ENCODE measurements at regions not wholly inside any gene's neighbourhood (a gene's known extent, or its start where the extent isn't known, plus 50 kb on each side); places are given as distances from the start of the nearest gene placed in this dataset.

GRCh38 chr4:157754410-157754809 lies 418.4 kb downstream of the GASK1B start:
- no peak overlapping the region for H3K14ac ChIP-seq (ENCODE audit: low read length)
- no peak overlapping the region for H2AK5ac ChIP-seq (ENCODE audit: low read depth, low read length)
- H3K4me2 ChIP-seq (ENCODE audit: insufficient read depth, low read length, poor library complexity, severe bottlenecking) = no peak overlapping the region
- H4K91ac ChIP-seq (ENCODE audit: low read depth, low read length, poor library complexity) = no peak overlapping the region
- H3K4me3 ChIP-seq (ENCODE audit: low read length in 2 of 2) = no peak overlapping the region
- no peak overlapping the region for H3K23ac ChIP-seq (ENCODE audit: low read depth, low read length, poor library complexity)
- no peak overlapping the region for H2BK12ac ChIP-seq (ENCODE audit: low read length)
- H2BK5ac ChIP-seq (ENCODE audit: low read length) = no peak overlapping the region
- H3K27ac ChIP-seq (replicated peaks; ENCODE audit: low read length) = no peak overlapping the region
- H3K9ac ChIP-seq (ENCODE audit: low read depth, low read length, poor library complexity) = no peak overlapping the region
- H4K8ac ChIP-seq (ENCODE audit: low read depth, low read length) = no peak overlapping the region
- WGBS, 2 donors (ENCODE audit: extremely low coverage in 2 of 2, insufficient read length in 2 of 2, insufficient replicate concordance in 1 of 2) = no CpG with 5 or more reads among the region's 2 CpGs
- no peaks in the 10 kb centered on the region for H3K36me3 ChIP-seq (replicated peaks in 1 of 2; ENCODE audit: control insufficient read depth in 2 of 2, insufficient read depth in 2 of 2, low read length in 2 of 2)
- H2BK120ac ChIP-seq (ENCODE audit: low read depth, low read length) = no peak overlapping the region
- no peak for DNase-seq (ENCODE audit: low spot score)
- no peak overlapping the region for H2AFZ ChIP-seq (ENCODE audit: low read length)
- H3K18ac ChIP-seq (ENCODE audit: low read length) = no peak overlapping the region
- H3K4ac ChIP-seq (ENCODE audit: low read length) = no peak overlapping the region
- no peaks in the 10 kb centered on the region for H3K79me1 ChIP-seq (ENCODE audit: low read depth, low read length)
- no peak overlapping the region for H2BK15ac ChIP-seq (ENCODE audit: low read length)
- H3K27me3 ChIP-seq (ENCODE audit: control insufficient read depth in 3 of 3, insufficient read depth in 3 of 3, low read depth in 1 of 3, low read length in 3 of 3) = no peaks in the 10 kb centered on the region
- H3K9me3 ChIP-seq (replicated peaks in 1 of 2; ENCODE audit: control insufficient read depth in 2 of 2, insufficient read depth in 1 of 2, low read depth in 1 of 2, low read length in 2 of 2) = no peaks in the 10 kb centered on the region
- H3K4me1 ChIP-seq (ENCODE audit: control insufficient read depth in 2 of 2, insufficient read depth in 1 of 2, low read depth in 1 of 2, low read length in 2 of 2) = no peaks in the 10 kb centered on the region

GRCh38 chr4:157751631-157752030 lies 421.2 kb downstream of the GASK1B start:
- H4K8ac ChIP-seq (ENCODE audit: low read depth, low read length) = no peak overlapping the region
- H2BK12ac ChIP-seq (ENCODE audit: low read length) = no peak overlapping the region
- no peak overlapping the region for H2AK5ac ChIP-seq (ENCODE audit: low read depth, low read length)
- no peak overlapping the region for H3K14ac ChIP-seq (ENCODE audit: low read length)
- H3K4me3 ChIP-seq (ENCODE audit: low read length in 2 of 2) = no peak overlapping the region
- no peak overlapping the region for H3K9ac ChIP-seq (ENCODE audit: low read depth, low read length, poor library complexity)
- no peak overlapping the region for H2BK15ac ChIP-seq (ENCODE audit: low read length)
- no peak overlapping the region for H3K27ac ChIP-seq (replicated peaks; ENCODE audit: low read length)
- no peaks in the 10 kb centered on the region for H3K79me1 ChIP-seq (ENCODE audit: low read depth, low read length)
- H3K36me3 ChIP-seq (replicated peaks in 1 of 2; ENCODE audit: control insufficient read depth in 2 of 2, insufficient read depth in 2 of 2, low read length in 2 of 2) = no peaks in the 10 kb centered on the region
- no peaks in the 10 kb centered on the region for H3K4me1 ChIP-seq (ENCODE audit: control insufficient read depth in 2 of 2, insufficient read depth in 1 of 2, low read depth in 1 of 2, low read length in 2 of 2)
- no peak overlapping the region for H3K18ac ChIP-seq (ENCODE audit: low read length)
- no peak overlapping the region for H3K23ac ChIP-seq (ENCODE audit: low read depth, low read length, poor library complexity)
- no peak overlapping the region for H2AFZ ChIP-seq (ENCODE audit: low read length)
- no peak overlapping the region for H2BK120ac ChIP-seq (ENCODE audit: low read depth, low read length)
- no peak overlapping the region for H2BK5ac ChIP-seq (ENCODE audit: low read length)
- H3K4me2 ChIP-seq (ENCODE audit: insufficient read depth, low read length, poor library complexity, severe bottlenecking) = no peak overlapping the region
- H3K4ac ChIP-seq (ENCODE audit: low read length) = no peak overlapping the region
- no peak for DNase-seq (ENCODE audit: low spot score)
- H4K91ac ChIP-seq (ENCODE audit: low read depth, low read length, poor library complexity) = no peak overlapping the region
- no peaks in the 10 kb centered on the region for H3K9me3 ChIP-seq (replicated peaks in 1 of 2; ENCODE audit: control insufficient read depth in 2 of 2, insufficient read depth in 1 of 2, low read depth in 1 of 2, low read length in 2 of 2)
- H3K27me3 ChIP-seq (ENCODE audit: control insufficient read depth in 3 of 3, insufficient read depth in 3 of 3, low read depth in 1 of 3, low read length in 3 of 3) = no peaks in the 10 kb centered on the region
- no CpG with 5 or more reads among the region's 2 CpGs for WGBS, 2 donors (ENCODE audit: extremely low coverage in 2 of 2, insufficient read length in 2 of 2, insufficient replicate concordance in 1 of 2)

- no CpG with 5 or more reads among the region's 1 CpG for WGBS, 2 donors (ENCODE audit: extremely low coverage in 2 of 2, insufficient read length in 2 of 2, insufficient replicate concordance in 1 of 2)
Measured at GRCh38 chr4:157741642-157742041, 431.2 kb downstream of the GASK1B start.

GRCh38 chr4:157739242-157739641 lies 433.6 kb downstream of the GASK1B start:
- no peak overlapping the region for H2AK5ac ChIP-seq (ENCODE audit: low read depth, low read length)
- no peaks in the 10 kb centered on the region for H3K79me1 ChIP-seq (ENCODE audit: low read depth, low read length)
- no peak overlapping the region for H3K4ac ChIP-seq (ENCODE audit: low read length)
- H2BK120ac ChIP-seq (ENCODE audit: low read depth, low read length) = no peak overlapping the region
- no peak overlapping the region for H2AFZ ChIP-seq (ENCODE audit: low read length)
- no peak overlapping the region for H3K4me2 ChIP-seq (ENCODE audit: insufficient read depth, low read length, poor library complexity, severe bottlenecking)
- H3K9ac ChIP-seq (ENCODE audit: low read depth, low read length, poor library complexity) = no peak overlapping the region
- no peak overlapping the region for H4K8ac ChIP-seq (ENCODE audit: low read depth, low read length)
- H3K18ac ChIP-seq (ENCODE audit: low read length) = no peak overlapping the region
- H3K9me3 ChIP-seq (replicated peaks in 1 of 2; ENCODE audit: control insufficient read depth in 2 of 2, insufficient read depth in 1 of 2, low read depth in 1 of 2, low read length in 2 of 2) = no peaks in the 10 kb centered on the region
- no peak for DNase-seq (ENCODE audit: low spot score)
- no peak overlapping the region for H2BK12ac ChIP-seq (ENCODE audit: low read length)
- no peak overlapping the region for H4K91ac ChIP-seq (ENCODE audit: low read depth, low read length, poor library complexity)
- no peak overlapping the region for H2BK5ac ChIP-seq (ENCODE audit: low read length)
- no peak overlapping the region for H3K23ac ChIP-seq (ENCODE audit: low read depth, low read length, poor library complexity)
- WGBS, 2 donors (ENCODE audit: extremely low coverage in 2 of 2, insufficient read length in 2 of 2, insufficient replicate concordance in 1 of 2) = no CpG with 5 or more reads among the region's 2 CpGs
- H3K36me3 ChIP-seq (replicated peaks in 1 of 2; ENCODE audit: control insufficient read depth in 2 of 2, insufficient read depth in 2 of 2, low read length in 2 of 2) = no peaks in the 10 kb centered on the region
- no peak overlapping the region for H3K14ac ChIP-seq (ENCODE audit: low read length)
- no peak overlapping the region for H3K4me3 ChIP-seq (ENCODE audit: low read length in 2 of 2)
- no peak overlapping the region for H2BK15ac ChIP-seq (ENCODE audit: low read length)
- no peaks in the 10 kb centered on the region for H3K27me3 ChIP-seq (ENCODE audit: control insufficient read depth in 3 of 3, insufficient read depth in 3 of 3, low read depth in 1 of 3, low read length in 3 of 3)
- H3K27ac ChIP-seq (replicated peaks; ENCODE audit: low read length) = no peak overlapping the region
- peaks cover 0 to 3% of the 10 kb centered on the region in 2 donors for H3K4me1 ChIP-seq (ENCODE audit: control insufficient read depth in 2 of 2, insufficient read depth in 1 of 2, low read depth in 1 of 2, low read length in 2 of 2)

More at GRCh38 chr4:157741642-157742041, 431.2 kb downstream of the GASK1B start:
- Histone ChIP-seq H3K14ac (ENCODE audit: low read length) (no peak overlapping the region), H3K23ac (ENCODE audit: low read depth, low read length, poor library complexity) (no peak overlapping the region), H2BK120ac (ENCODE audit: low read depth, low read length) (no peak overlapping the region), H3K4ac (ENCODE audit: low read length) (no peak overlapping the region), H3K18ac (ENCODE audit: low read length) (no peak overlapping the region), H2BK15ac (ENCODE audit: low read length) (no peak overlapping the region), H3K27ac (replicated peaks; ENCODE audit: low read length) (no peak overlapping the region), H2BK5ac (ENCODE audit: low read length) (no peak overlapping the region), H3K36me3 (replicated peaks in 1 of 2; ENCODE audit: control insufficient read depth in 2 of 2, insufficient read depth in 2 of 2, low read length in 2 of 2) (no peaks in the 10 kb centered on the region), H3K9me3 (replicated peaks in 1 of 2; ENCODE audit: control insufficient read depth in 2 of 2, insufficient read depth in 1 of 2, low read depth in 1 of 2, low read length in 2 of 2) (no peaks in the 10 kb centered on the region), H3K27me3 (ENCODE audit: control insufficient read depth in 3 of 3, insufficient read depth in 3 of 3, low read depth in 1 of 3, low read length in 3 of 3) (no peaks in the 10 kb centered on the region), H2AK5ac (ENCODE audit: low read depth, low read length) (no peak overlapping the region), H2AFZ (ENCODE audit: low read length) (no peak overlapping the region), H3K9ac (ENCODE audit: low read depth, low read length, poor library complexity) (no peak overlapping the region), H4K91ac (ENCODE audit: low read depth, low read length, poor library complexity) (no peak overlapping the region), H2BK12ac (ENCODE audit: low read length) (no peak overlapping the region), H3K4me1 (ENCODE audit: control insufficient read depth in 2 of 2, insufficient read depth in 1 of 2, low read depth in 1 of 2, low read length in 2 of 2) (no peaks in the 10 kb centered on the region), H3K4me3 (ENCODE audit: low read length in 2 of 2) (no peak overlapping the region), H3K4me2 (ENCODE audit: insufficient read depth, low read length, poor library complexity, severe bottlenecking) (no peak overlapping the region), H4K8ac (ENCODE audit: low read depth, low read length) (no peak overlapping the region), H3K79me1 (ENCODE audit: low read depth, low read length) (no peaks in the 10 kb centered on the region)
- DNase-seq (ENCODE audit: low spot score) = no peak
